ENCODE measurements at regions not wholly inside any gene's neighbourhood (a gene's known extent, or its start where the extent isn't known, plus 50 kb on each side); places are given as distances from the start of the nearest gene placed in this dataset.

DNA sequence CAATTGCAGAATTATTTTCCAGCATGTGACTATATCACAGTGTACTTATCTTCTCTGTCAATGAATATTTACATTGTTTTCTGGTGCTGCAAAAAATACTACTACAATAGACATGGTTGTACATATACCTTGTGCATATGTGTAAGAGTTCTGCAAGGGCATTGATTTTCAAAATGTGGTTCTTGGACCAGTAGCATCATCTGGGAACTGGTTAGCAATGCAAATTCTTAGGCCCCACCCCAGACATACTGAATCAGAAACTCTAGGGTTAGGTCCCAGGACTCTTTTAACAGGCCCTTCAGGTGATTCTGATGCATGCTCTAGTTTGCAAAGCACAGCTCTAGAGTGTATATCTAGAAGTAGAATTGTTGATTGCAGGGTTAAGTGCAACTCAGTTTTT, 292.3 kb downstream of the ZNF621 start:
- peaks cover 0 to 3% of the 10 kb centered on the region in 2 donors for H3K9me3 ChIP-seq (ENCODE audit: control insufficient read depth in 1 of 2, low read length in 2 of 2)
- no peak overlapping the region for H3K4me3 ChIP-seq (ENCODE audit: low read depth in 1 of 2, low read length in 2 of 2)
- no peak overlapping the region for H3K27ac ChIP-seq (ENCODE audit: low read depth, low read length)
- H3K4me1 ChIP-seq (ENCODE audit: control insufficient read depth in 1 of 2, insufficient read depth in 2 of 2, low read length in 2 of 2), result no peaks in the 10 kb centered on the region
- no peaks in the 10 kb centered on the region for H3K36me3 ChIP-seq (ENCODE audit: control insufficient read depth in 1 of 2, insufficient read depth in 2 of 2, low read length in 2 of 2)
- H3K27me3 ChIP-seq (ENCODE audit: control insufficient read depth in 1 of 2, insufficient read depth in 2 of 2, low read length in 2 of 2), result no peaks in the 10 kb centered on the region
- no peak overlapping the region for H3K9ac ChIP-seq (ENCODE audit: low read depth in 1 of 2, low read length in 2 of 2)

DNA sequence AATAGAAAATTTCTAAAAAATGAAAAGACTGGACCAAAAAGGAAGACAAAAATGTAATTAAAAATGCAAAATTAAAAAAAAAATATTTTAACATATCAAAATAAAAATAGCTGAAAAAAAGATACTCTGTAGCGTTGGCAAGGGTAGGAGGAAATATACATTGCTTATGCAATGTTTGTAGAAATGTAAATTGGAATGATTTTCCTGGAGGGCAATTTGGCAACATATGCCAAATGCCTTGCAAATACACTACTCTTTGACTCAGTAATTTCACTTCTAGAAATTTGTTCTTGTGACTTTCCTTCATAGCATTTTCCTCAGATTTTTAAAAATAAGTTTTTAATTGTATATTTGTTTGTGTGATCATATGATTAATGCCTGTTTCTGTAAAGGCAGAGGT, 296.6 kb downstream of the ZNF621 start:
- no peaks in the 10 kb centered on the region for H3K4me1 ChIP-seq (ENCODE audit: control insufficient read depth in 1 of 2, insufficient read depth in 2 of 2, low read length in 2 of 2)
- H3K27me3 ChIP-seq (ENCODE audit: control insufficient read depth in 1 of 2, insufficient read depth in 2 of 2, low read length in 2 of 2), result no peaks in the 10 kb centered on the region
- no peaks in the 10 kb centered on the region for H3K36me3 ChIP-seq (ENCODE audit: control insufficient read depth in 1 of 2, insufficient read depth in 2 of 2, low read length in 2 of 2)
- no peaks in the 10 kb centered on the region for H3K9me3 ChIP-seq (ENCODE audit: control insufficient read depth in 1 of 2, low read length in 2 of 2)
- H3K9ac ChIP-seq (ENCODE audit: low read depth in 1 of 2, low read length in 2 of 2), result no peak overlapping the region
- H3K4me3 ChIP-seq (ENCODE audit: low read depth in 1 of 2, low read length in 2 of 2), result no peak overlapping the region
- no peak overlapping the region for H3K27ac ChIP-seq (ENCODE audit: low read depth, low read length)

DNA sequence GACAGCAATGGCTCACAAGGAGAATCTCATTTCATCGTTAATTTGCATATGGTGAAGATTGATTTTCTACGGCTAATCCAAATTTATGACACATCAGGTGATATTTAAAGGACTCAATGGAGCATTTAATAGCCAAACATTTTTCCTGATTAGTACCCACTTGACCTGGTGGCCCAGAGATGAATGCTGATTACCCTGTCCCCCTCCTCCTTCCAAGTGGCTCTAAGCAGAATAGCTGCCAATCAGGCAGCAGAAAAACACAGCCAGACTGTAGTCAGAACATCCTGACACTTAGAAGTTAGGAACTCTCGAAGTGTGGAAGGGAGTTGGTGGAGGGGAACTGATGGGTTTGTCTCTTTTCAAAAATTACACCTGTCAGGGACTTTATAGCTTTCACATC, 302.5 kb downstream of the ZNF621 start:
- Histone ChIP-seq H3K36me3 (ENCODE audit: control insufficient read depth in 1 of 2, insufficient read depth in 2 of 2, low read length in 2 of 2) (no peaks in the 10 kb centered on the region), H3K27me3 (ENCODE audit: control insufficient read depth in 1 of 2, insufficient read depth in 2 of 2, low read length in 2 of 2) (no peaks in the 10 kb centered on the region), H3K4me1 (ENCODE audit: control insufficient read depth in 1 of 2, insufficient read depth in 2 of 2, low read length in 2 of 2) (no peaks in the 10 kb centered on the region), H3K27ac (ENCODE audit: low read depth, low read length) (no peak overlapping the region), H3K4me3 (ENCODE audit: low read depth in 1 of 2, low read length in 2 of 2) (no peak overlapping the region), H3K9ac (ENCODE audit: low read depth in 1 of 2, low read length in 2 of 2) (no peak overlapping the region), H3K9me3 (ENCODE audit: control insufficient read depth in 1 of 2, low read length in 2 of 2) (no peaks in the 10 kb centered on the region)

DNA sequence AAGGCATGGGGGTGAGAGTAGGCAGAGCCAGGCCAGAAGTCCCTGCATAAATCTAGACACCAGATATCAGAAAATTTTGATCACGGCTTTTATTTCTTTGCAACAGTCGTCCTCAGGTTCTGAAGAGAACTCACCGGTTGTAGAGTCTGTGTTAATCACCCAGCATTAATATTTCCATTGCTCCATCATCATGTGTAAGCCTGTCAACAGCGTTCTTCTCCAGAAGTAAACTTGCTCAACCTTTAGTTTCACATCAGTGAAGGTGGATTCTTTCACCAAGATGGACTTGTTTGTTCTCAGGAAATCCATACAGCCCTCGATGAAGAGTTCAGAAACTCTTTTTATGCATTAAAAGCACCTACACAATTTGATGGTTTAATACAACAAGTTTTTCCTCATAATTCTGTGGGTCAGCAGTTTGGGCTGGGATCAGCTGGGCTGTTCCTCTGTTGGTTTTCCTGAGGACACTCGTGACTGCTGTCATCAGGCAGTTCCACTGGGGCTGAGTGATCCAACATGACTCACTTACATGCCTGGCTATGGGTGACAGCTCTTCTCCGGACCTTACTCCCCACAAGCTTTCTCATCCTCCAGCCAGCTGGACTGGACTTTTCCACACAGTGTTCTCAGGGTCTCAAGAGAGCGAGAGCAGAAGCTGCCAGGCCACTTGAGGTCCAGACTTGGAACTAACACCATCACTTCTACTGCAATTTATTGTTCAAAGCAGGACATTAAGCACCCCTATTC, 303.4 kb downstream of the ZNF621 start:
- H3K36me3 ChIP-seq (ENCODE audit: control insufficient read depth in 1 of 2, insufficient read depth in 2 of 2, low read length in 2 of 2), result no peaks in the 10 kb centered on the region
- no peak overlapping the region for H3K9ac ChIP-seq (ENCODE audit: low read depth in 1 of 2, low read length in 2 of 2)
- H3K27me3 ChIP-seq (ENCODE audit: control insufficient read depth in 1 of 2, insufficient read depth in 2 of 2, low read length in 2 of 2), result no peaks in the 10 kb centered on the region
- no peaks in the 10 kb centered on the region for H3K4me1 ChIP-seq (ENCODE audit: control insufficient read depth in 1 of 2, insufficient read depth in 2 of 2, low read length in 2 of 2)
- no peaks in the 10 kb centered on the region for H3K9me3 ChIP-seq (ENCODE audit: control insufficient read depth in 1 of 2, low read length in 2 of 2)
- no peak overlapping the region for H3K4me3 ChIP-seq (ENCODE audit: low read depth in 1 of 2, low read length in 2 of 2)
- no peak overlapping the region for H3K27ac ChIP-seq (ENCODE audit: low read depth, low read length)

DNA sequence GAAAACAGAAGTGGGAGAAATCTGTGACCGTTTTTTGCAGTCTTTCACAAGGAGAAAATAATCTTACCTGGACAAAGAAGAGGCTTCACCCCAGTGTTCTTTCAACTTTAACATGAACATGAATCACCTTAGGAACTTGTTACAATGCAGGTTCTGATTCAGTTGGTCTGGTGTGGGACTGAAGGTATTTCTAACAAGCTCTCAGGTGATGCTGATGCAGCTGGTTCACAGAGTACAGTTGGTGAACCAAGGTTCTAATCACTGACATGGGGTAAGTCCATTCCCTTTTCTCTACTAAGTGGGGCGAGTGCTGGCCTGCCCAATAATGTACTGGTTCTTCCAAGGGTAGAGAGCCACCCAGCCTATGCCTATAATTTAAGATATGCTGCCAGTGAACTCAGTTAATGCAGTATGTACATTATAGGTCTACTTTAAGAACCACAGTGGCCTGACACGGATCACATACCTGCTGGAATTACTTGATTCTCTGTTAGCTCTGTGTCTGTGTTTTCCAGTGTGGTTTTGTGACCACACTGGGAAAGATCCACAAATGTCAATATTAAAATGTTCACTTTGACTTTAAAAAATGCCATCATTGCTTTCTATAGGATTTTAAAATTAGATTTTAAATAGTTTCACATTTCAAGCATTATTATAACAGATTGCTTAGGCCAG, 304.1 kb downstream of the ZNF621 start:
- no peak overlapping the region for H3K9ac ChIP-seq (ENCODE audit: low read depth in 1 of 2, low read length in 2 of 2)
- no peak overlapping the region for H3K4me3 ChIP-seq (ENCODE audit: low read depth in 1 of 2, low read length in 2 of 2)
- H3K36me3 ChIP-seq (ENCODE audit: control insufficient read depth in 1 of 2, insufficient read depth in 2 of 2, low read length in 2 of 2), result no peaks in the 10 kb centered on the region
- no peak overlapping the region for H3K27ac ChIP-seq (ENCODE audit: low read depth, low read length)
- no peaks in the 10 kb centered on the region for H3K9me3 ChIP-seq (ENCODE audit: control insufficient read depth in 1 of 2, low read length in 2 of 2)
- no peaks in the 10 kb centered on the region for H3K27me3 ChIP-seq (ENCODE audit: control insufficient read depth in 1 of 2, insufficient read depth in 2 of 2, low read length in 2 of 2)
- no peaks in the 10 kb centered on the region for H3K4me1 ChIP-seq (ENCODE audit: control insufficient read depth in 1 of 2, insufficient read depth in 2 of 2, low read length in 2 of 2)

DNA sequence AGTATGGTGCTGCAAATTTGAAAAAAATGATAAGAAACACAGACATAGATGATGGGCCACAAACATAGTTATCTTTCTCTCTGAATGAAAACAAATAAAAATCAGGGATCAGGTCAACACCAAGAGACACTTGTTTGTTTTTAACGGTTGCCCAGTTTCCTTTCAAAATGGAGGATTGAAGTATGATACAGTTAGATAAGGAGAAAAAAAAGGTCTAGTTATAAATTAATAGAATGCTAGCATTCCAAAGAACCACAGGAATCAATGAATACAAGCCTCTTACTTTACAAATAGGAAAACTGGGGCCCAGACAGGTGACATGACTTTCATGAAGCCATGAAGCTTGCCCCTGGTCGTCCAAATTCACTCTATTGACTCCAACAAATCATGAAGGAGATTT, 305.1 kb downstream of the ZNF621 start:
- no peak overlapping the region for H3K27ac ChIP-seq (ENCODE audit: low read depth, low read length)
- no peaks in the 10 kb centered on the region for H3K36me3 ChIP-seq (ENCODE audit: control insufficient read depth in 1 of 2, insufficient read depth in 2 of 2, low read length in 2 of 2)
- no peak overlapping the region for H3K4me3 ChIP-seq (ENCODE audit: low read depth in 1 of 2, low read length in 2 of 2)
- no peaks in the 10 kb centered on the region for H3K9me3 ChIP-seq (ENCODE audit: control insufficient read depth in 1 of 2, low read length in 2 of 2)
- no peaks in the 10 kb centered on the region for H3K4me1 ChIP-seq (ENCODE audit: control insufficient read depth in 1 of 2, insufficient read depth in 2 of 2, low read length in 2 of 2)
- H3K9ac ChIP-seq (ENCODE audit: low read depth in 1 of 2, low read length in 2 of 2), result no peak overlapping the region
- no peaks in the 10 kb centered on the region for H3K27me3 ChIP-seq (ENCODE audit: control insufficient read depth in 1 of 2, insufficient read depth in 2 of 2, low read length in 2 of 2)

DNA sequence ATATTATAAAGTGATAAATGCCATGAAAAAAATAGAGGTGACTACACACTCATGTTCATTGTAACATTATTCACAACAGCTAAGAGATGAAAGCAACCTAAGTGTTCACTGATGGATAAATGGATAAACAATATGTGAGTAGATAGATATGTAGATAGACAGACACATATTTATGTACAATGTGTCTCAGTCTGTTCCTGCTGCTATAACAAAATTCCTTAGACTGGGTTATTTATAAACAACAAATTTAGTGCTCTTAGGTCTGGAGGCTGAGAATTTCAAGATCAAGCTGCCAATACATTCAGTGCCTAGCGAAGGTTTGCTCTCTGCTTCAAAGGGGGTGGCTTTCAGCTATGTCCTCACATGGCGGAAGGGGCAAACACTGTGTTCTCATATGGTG, 312.5 kb downstream of the ZNF621 start:
- Histone ChIP-seq H3K27ac (ENCODE audit: low read depth, low read length) (no peak overlapping the region), H3K36me3 (ENCODE audit: control insufficient read depth in 1 of 2, insufficient read depth in 2 of 2, low read length in 2 of 2) (no peaks in the 10 kb centered on the region), H3K4me3 (ENCODE audit: low read depth in 1 of 2, low read length in 2 of 2) (no peak overlapping the region), H3K9ac (ENCODE audit: low read depth in 1 of 2, low read length in 2 of 2) (no peak overlapping the region), H3K27me3 (ENCODE audit: control insufficient read depth in 1 of 2, insufficient read depth in 2 of 2, low read length in 2 of 2) (no peaks in the 10 kb centered on the region), H3K4me1 (ENCODE audit: control insufficient read depth in 1 of 2, insufficient read depth in 2 of 2, low read length in 2 of 2) (no peaks in the 10 kb centered on the region), H3K9me3 (ENCODE audit: control insufficient read depth in 1 of 2, low read length in 2 of 2) (no peaks in the 10 kb centered on the region)

DNA sequence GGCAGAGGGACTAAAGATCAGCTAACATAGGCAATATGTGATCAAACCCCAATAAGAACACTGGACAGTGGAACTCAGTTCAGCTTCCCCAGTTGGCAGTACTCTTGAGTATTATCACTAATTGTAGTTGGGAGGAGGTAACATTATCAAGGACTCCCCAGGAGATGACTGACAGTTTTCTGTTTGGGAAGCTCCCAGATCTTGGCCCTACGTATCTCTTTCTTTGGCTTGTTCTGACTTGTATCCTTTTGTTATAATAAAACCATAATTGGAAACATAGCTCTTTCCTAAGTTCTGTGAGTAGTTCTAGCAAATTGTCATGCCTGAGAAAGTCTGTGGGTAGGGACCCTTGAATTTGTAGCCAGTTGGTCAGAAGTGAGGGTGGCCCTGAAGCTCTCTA, 316.4 kb downstream of the ZNF621 start:
- Histone ChIP-seq H3K27me3 (ENCODE audit: control insufficient read depth in 1 of 2, insufficient read depth in 2 of 2, low read length in 2 of 2) (no peaks in the 10 kb centered on the region), H3K9me3 (ENCODE audit: control insufficient read depth in 1 of 2, low read length in 2 of 2) (no peaks in the 10 kb centered on the region), H3K9ac (ENCODE audit: low read depth in 1 of 2, low read length in 2 of 2) (no peak overlapping the region), H3K27ac (ENCODE audit: low read depth, low read length) (no peak overlapping the region), H3K4me3 (ENCODE audit: low read depth in 1 of 2, low read length in 2 of 2) (no peak overlapping the region), H3K36me3 (ENCODE audit: control insufficient read depth in 1 of 2, insufficient read depth in 2 of 2, low read length in 2 of 2) (no peaks in the 10 kb centered on the region), H3K4me1 (ENCODE audit: control insufficient read depth in 1 of 2, insufficient read depth in 2 of 2, low read length in 2 of 2) (no peaks in the 10 kb centered on the region)

DNA sequence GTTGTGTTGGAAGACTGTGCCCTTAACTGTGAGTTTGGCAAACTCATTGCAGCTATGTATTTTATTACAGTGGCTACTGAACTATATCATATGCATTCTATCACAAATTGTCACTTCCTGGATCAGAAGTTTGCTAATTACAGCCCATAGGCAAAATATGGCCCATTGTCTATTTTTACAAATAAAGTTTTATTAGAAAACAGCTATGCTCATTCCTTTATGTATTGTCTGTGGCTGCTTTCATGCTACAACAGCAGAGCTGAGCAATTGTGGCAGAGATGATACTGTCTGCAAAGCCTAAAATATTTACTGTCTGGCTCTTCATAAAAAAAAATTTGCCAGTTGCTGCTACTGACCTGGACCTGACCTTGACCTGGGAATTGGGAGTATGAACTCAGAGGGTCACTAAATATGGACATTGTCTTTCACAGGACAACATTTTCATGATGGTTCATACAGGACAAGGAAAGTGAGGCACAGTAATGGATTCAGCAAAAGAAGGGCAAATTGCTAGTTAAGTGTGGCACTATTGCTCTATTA, 316.9 kb downstream of the ZNF621 start:
- H3K27me3 ChIP-seq (ENCODE audit: control insufficient read depth in 1 of 2, insufficient read depth in 2 of 2, low read length in 2 of 2), result no peaks in the 10 kb centered on the region
- no peak overlapping the region for H3K9ac ChIP-seq (ENCODE audit: low read depth in 1 of 2, low read length in 2 of 2)
- no peaks in the 10 kb centered on the region for H3K36me3 ChIP-seq (ENCODE audit: control insufficient read depth in 1 of 2, insufficient read depth in 2 of 2, low read length in 2 of 2)
- no peak overlapping the region for H3K27ac ChIP-seq (ENCODE audit: low read depth, low read length)
- H3K4me3 ChIP-seq (ENCODE audit: low read depth in 1 of 2, low read length in 2 of 2), result no peak overlapping the region
- no peaks in the 10 kb centered on the region for H3K4me1 ChIP-seq (ENCODE audit: control insufficient read depth in 1 of 2, insufficient read depth in 2 of 2, low read length in 2 of 2)
- H3K9me3 ChIP-seq (ENCODE audit: control insufficient read depth in 1 of 2, low read length in 2 of 2), result no peaks in the 10 kb centered on the region

DNA sequence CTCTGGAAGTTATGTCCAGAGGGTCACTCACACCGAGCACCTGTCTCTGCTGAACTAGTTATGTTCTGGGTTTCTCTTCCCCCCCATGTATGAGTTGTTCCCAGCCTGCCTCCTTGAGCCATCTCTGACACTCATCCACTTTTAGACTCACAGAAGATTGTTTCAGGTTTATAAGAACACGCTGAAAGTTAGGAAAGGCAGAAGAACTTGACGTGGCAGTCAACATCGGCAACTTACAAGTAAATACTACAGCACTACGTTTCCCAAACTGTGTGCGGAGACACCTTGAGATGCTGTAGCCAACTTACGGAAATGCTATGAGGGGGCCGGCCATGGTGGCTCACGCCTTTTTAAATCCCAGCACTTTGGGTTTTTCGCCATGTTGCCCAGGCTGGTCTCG, 318.0 kb downstream of the ZNF621 start:
- Histone ChIP-seq H3K9me3 (ENCODE audit: control insufficient read depth in 1 of 2, low read length in 2 of 2) (no peaks in the 10 kb centered on the region), H3K27ac (ENCODE audit: low read depth, low read length) (no peak overlapping the region), H3K27me3 (ENCODE audit: control insufficient read depth in 1 of 2, insufficient read depth in 2 of 2, low read length in 2 of 2) (no peaks in the 10 kb centered on the region), H3K4me1 (ENCODE audit: control insufficient read depth in 1 of 2, insufficient read depth in 2 of 2, low read length in 2 of 2) (no peaks in the 10 kb centered on the region), H3K9ac (ENCODE audit: low read depth in 1 of 2, low read length in 2 of 2) (no peak overlapping the region), H3K4me3 (ENCODE audit: low read depth in 1 of 2, low read length in 2 of 2) (no peak overlapping the region), H3K36me3 (ENCODE audit: control insufficient read depth in 1 of 2, insufficient read depth in 2 of 2, low read length in 2 of 2) (no peaks in the 10 kb centered on the region)
